NCI-H2029 (cell line): ENCODE measurements at regions not wholly inside any gene's neighbourhood (a gene's known extent, or its start where the extent isn't known, plus 50 kb on each side); places are given as distances from the start of the nearest gene placed in this dataset.
"Not testable (repeated sequence)": the region's sequence is repeated elsewhere in the genome, so short reads cannot be mapped to it uniquely, and the experiment has no call there.

Experiments
- DNase-seq: peaks from one replicate; lab custom pipeline; 2025; lab: John Stamatoyannopoulos, UW

- no peak for DNase-seq
Measured at GRCh38 chr2:12877761-12878160, 161.0 kb downstream of the TRIB2 start.

DNA sequence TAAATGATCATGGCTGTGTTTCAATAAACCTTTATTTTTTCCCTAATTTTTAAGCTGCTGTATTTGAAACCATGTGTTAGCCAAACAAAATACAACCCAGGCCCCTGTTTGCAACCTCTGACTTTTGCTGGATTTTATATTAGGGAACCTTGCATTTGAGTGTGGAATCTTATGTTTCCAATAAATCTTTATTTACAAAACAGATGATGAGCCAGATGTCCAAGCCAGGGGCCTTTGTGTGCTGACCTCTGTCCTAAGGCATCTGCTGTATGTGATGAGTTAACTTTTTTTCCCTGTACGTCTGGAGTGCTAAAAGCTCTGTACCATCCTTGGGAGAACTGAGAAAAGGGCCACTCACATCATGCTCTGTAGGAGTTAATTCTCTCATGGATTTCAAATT is 162.9 kb downstream of the TRIB2 start:
- DNase-seq, result no peak

- no peak for DNase-seq
Measured at GRCh38 chr2:12881952-12882351, 165.2 kb downstream of the TRIB2 start.

- DNase-seq, result no peak
Measured at GRCh38 chr2:12882393-12882792, 165.7 kb downstream of the TRIB2 start.

GRCh38 chr2:12883906-12884305 is 167.2 kb downstream of the TRIB2 start:
- DNase-seq, result no peak

GRCh38 chr2:12884713-12885282 is 168.1 kb downstream of the TRIB2 start:
- DNase-seq, result no peak

- DNase-seq, result no peak
Measured at GRCh38 chr2:12890066-12890465, 173.3 kb downstream of the TRIB2 start.

- no peak for DNase-seq
Measured at GRCh38 chr2:12890481-12890991, 173.8 kb downstream of the TRIB2 start.

GRCh38 chr2:12895017-12895416 is 178.3 kb downstream of the TRIB2 start:
- no peak for DNase-seq

DNA sequence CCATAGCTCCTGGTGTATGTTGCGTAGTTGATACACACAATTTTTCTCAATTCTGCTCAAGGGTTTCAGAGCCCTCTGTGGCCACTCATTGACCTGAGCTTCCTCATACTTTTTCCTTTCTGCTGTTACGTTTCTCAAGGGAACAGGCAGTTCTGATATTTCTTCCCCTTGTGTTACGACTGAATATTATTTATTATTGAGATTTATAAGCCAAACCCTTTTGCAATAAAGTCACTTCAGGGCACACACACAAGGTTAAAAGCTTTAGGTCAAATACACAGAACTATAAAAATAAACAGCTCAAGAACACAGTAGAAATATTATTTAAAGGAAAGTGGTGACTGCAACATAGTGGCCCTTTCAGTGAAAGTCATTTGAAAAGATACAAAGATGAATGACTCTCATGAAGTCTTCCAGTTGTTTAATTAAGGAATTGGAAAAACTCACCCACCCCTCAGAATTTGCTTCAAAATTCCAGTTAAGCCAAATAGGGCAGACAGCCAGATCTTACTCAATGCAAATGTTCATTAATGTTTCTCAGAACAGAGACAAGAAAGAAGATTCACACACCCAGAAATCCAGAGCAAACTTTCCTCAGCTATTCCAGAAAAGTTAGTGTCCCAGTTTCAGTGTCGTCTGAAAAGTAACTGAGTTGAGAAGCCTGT is 179.7 kb downstream of the TRIB2 start:
- no peak for DNase-seq

DNA sequence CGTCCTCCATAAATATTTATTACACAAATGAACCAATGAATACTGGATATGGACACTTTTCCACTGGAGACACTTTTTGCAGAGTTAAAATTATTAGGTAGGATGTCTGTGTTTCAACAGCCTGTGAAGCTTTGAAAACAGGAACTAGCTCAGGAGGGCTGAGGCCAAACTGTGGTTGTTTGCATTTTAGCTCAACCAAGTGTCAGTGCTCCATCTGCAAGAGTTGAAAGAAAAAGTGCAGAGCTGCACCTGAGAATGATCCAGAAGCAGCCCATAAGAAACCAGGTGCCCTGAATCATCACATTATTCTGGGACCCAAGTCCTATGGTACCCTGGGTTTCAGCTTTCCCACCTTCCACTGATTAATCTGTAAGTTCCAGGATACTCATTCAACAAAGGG is 180.4 kb downstream of the TRIB2 start:
- no peak for DNase-seq

DNA sequence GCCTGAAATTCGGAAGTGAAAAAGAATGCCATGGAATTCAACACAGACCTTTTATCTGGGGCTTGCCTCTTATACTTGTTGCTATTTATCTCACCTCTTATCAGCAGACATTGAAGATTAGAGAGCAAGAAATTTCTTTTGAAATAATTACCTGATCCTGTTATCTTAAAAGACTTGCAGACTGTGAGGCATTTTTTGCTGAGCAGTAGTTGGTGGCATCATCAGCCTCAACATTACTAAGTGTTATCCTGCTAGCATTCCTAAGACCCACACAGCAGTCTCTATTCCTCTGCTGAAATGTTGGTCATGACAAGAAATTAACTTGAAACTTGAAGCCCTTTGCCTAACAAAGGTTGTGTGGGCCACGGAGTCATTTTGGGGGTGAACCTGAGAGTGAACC is 186.5 kb downstream of the TRIB2 start:
- no peak for DNase-seq

- DNase-seq, result no peak
Measured at GRCh38 chr2:12910431-12910830, 193.7 kb downstream of the TRIB2 start.

DNA sequence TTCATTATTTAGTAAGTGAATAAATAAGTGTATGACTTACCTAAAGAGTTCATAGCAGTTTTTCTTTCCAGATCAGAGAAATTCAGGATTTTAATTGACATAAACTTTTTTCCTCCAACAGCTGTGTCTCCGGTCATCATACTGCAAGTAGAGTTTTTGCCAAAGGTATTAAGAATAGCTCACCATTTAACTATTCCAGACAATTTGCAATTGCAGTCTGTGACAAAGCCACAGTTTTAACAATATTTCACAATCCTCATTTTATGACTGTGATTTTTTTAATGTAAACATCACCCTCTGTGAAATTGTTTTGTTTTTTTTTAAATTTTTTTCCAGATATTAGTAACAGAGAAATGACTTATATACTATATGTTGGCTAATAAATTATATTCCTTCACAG is 199.1 kb downstream of the TRIB2 start:
- DNase-seq, result no peak

- no peak for DNase-seq
Measured at GRCh38 chr2:12918138-12918834, 201.6 kb downstream of the TRIB2 start.

- no peak for DNase-seq
Measured at GRCh38 chr2:12918835-12919445, 202.2 kb downstream of the TRIB2 start.

DNA sequence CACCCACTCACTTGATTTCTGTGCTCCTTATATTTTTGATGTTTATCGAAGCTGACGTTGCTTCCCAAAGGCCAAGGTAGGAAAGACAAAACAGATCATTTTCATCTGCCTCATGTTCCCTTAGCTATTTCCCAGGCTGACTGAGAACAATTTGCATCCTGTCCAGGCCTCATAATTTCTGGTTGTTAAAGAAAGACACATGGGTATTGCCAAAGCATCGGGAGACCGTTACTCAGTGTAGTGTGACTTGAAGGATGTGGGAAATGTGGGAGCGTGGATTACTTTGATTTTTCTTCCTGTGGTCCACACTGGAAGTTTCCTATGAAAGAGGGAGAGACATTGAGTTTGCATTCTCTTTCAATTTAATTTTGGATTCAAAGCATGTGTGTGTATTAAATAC is 204.6 kb downstream of the TRIB2 start:
- no peak for DNase-seq

GRCh38 chr2:12923907-12924610 is 207.3 kb downstream of the TRIB2 start:
- no peak for DNase-seq

- not testable (repeated sequence) for DNase-seq
Measured at GRCh38 chr2:12926641-12927040, 209.9 kb downstream of the TRIB2 start.

GRCh38 chr2:12928197-12928774 is 211.6 kb downstream of the TRIB2 start:
- DNase-seq, result no peak

- DNase-seq, result no peak
Measured at GRCh38 chr2:12928775-12929401, 212.2 kb downstream of the TRIB2 start.
